Left colon (tissue), 2 donors: ENCODE measurements at regions not wholly inside any gene's neighbourhood (a gene's known extent, or its start where the extent isn't known, plus 50 kb on each side); places are given as distances from the start of the nearest gene placed in this dataset.
A peak's percentile ranks its signal among the peaks of the same experiment; 100 is the strongest.
"Not testable (repeated sequence)": the region's sequence is repeated elsewhere in the genome, so short reads cannot be mapped to it uniquely, and the experiment has no call there.

Source experiments
- ATAC-seq: fragments of 200-7000 bp; cut with Tn5 transposase; one replicate; pipeline ENCODE4 v1.9.1; 2020; ENCODE audit warnings: mild to moderate bottlenecking, moderate library complexity
- DNase-seq, 2 donors: peaks; one replicate each; pipeline ENCODE4 v3.0.0-alpha.2; 2020
- intact Hi-C, 2 donors: fragments of 100-400 bp; cut with DNase I in 1 of 2; cut with micrococcal nuclease in 1 of 2; formaldehyde crosslinking; loops; one replicate each; pipeline versions ENCODE4 v1.11.2 to v1.14.0; 2022; cut with DNase I, micrococcal nuclease
- donor health status: DM: no; HTN: no; CAD: no.
- donor health status: DM: yes; HTN: yes; CAD: no.

DNA sequence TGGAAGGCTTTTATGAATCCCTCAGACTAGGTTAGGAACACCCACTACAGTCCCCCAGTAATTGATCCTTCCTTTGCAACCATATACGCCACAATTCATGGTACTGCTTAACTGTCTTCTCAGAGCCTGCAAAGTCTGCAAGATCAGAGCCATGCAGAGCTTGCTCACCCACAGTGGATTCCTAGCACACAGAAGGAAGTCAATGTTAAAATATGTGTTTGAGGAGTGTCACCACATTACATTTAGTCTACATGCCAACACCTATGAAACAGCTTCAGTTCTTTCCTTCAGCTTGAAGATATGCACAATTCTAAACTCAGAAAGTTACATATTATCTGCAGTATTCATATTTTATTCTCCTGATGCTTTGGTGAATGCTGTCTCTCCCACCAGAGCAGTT lies 138.5 kb downstream of the NDUFA12 start:
- intact Hi-C loops, result no loop called here
- ATAC-seq (no peak), DNase-seq (no peak)

DNA sequence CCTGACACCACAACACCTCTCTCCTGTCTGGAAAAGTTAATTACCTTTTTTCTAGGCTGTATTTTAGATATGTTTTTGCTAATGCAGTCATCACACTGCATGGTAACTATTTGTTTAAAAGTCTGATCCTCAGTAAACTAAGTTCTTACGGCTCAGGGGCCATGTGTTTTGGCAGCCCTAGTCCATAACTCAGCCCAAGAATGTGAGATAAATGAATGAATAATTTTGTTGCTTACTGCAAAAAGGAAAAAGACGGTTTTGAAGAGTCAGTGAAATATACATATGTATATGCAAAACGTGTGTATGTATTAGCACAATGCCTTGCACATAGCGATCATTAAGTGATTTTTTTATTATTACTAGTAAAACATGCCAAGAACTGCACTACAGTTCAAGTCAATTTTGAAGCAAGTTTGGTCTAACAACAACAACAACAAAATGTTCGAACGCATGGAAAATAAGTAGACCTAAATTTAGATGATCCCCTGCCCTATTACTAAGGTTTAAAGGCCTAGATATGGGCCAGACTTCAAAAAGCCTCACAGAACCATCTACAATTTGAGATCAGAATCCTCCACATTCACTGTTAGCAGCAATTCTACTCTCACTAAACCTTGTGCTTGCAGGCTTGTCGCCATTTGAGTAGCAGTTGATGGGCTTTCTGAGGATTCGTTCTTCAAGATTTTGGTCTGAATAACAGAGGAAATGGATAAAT lies 140.0 kb downstream of the NDUFA12 start:
- intact Hi-C loops, result no loop called here
- no peak for ATAC-seq
- no peak for DNase-seq

DNA sequence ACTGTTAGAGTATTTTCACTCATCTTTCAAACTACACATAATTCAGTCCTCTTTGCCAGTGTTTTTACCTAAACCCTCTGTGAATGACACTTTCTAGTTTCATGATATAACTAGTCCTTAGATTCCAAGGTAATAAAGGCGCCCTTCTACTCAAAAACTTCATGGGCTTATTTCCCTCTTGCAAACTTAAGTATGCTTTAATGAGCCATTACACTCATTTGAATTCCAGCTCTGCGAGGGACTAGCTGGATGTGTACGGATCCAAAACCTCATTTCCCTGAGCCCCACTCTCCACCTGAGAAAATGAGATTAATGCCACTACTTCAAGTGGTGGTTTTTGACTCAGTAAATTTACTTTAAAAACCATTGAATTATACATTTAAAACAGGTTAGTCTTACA lies 141.1 kb downstream of the NDUFA12 start:
- ATAC-seq (no peak), DNase-seq (no peak)
- intact Hi-C loops, result no loop called here

DNA sequence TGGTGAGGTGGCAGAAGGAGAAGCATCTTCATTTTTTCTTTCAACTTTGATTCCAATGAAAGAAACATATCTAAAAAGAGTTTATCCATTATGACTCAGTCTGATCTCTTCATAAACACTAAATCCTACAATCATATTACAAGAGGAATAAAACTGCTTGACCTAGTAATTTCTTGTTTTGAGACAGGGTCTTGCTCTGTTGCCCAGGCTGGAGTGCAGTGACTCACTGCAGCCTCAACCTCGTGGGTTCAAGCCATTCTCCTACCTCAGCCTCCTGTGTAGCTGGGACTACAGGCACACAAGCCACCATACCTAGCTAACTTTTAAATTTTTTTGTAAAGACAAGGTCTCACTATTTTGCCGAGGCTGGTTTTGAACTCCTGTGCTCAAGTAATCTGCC lies 147.2 kb downstream of the NDUFA12 start:
- DNase-seq (no peak), ATAC-seq (no peak)
- intact Hi-C loops, result no loop called here

DNA sequence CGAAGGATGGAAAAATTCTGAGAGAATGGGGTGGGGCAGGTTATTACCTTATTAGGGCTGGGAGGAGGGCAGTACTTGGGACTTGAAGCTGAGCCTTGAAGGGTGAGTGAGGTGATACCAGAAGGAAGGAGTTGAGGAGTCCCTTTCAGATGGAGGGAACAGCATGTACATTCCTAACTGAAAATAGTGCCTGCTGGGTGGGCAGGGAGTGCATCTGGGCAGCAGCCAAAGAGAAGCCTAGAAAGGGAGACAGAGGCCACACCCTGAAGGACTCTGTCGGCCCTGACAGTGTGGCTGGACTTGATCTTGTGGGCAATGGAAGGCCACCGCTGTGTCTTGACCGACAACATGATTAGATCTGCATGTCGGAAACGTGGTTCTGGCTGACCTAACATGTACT lies 147.6 kb downstream of the NDUFA12 start:
- DNase-seq (no peak), ATAC-seq (no peak)
- intact Hi-C loops, result no loop called here

DNA sequence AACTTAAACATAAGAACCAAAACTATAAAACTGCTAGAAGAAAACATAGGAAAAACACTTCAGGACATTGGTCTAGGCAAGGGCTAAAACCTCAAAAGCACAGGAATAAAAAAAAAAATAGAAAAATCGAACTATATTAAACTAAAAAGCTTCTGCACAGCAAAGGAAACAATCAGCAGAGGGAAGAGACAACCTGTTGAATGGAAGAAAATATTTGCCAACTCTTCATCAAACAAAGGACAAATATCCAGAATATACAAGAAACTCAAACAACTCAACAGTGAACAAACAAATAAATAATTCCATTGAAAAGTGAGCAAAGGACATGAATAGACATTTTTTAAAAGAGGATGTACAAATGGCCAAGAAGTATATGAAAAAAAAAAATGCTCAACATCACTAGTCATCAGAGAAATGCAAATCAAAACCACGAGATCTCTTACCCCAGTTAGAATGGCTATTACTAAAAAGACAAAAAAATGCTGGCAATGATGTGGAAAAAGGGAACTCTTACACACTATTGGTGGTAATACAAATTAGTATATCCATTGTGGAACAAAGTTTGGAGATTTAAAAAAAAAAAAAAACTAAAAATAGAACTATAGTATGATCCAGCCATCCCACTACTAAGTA lies 152.0 kb downstream of the NDUFA12 start:
- no peak for ATAC-seq
- DNase-seq, result no peak
- intact Hi-C loops, result no loop called here

DNA sequence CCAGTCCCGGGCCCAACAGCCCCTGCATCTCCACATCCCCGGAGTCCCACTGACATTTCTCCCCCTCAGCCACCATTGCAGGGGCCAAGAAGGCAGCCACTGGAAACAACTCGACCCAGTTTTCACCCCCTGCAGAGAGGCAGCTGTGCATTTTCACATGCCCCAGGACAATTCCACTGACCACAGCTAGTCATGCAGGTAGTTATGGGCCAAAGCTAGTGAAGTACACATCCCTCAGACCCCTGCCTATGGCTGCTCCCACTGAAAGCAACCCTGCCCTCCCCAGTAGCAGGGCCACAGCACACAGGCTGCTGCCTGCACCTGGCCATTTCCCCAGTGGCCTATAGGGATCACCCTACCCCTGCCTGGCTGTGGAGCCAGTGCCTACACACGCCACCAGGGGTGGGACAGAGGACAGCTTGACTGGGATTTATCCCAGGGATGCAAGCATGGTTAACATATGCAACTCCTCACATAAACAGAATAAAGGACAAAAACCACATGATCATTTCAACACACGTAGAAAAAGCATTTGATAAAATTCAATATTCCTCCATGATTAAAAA lies 154.0 kb downstream of the NDUFA12 start:
- intact Hi-C loops, result no loop called here
- DNase-seq (no peak), ATAC-seq (no peak)

DNA sequence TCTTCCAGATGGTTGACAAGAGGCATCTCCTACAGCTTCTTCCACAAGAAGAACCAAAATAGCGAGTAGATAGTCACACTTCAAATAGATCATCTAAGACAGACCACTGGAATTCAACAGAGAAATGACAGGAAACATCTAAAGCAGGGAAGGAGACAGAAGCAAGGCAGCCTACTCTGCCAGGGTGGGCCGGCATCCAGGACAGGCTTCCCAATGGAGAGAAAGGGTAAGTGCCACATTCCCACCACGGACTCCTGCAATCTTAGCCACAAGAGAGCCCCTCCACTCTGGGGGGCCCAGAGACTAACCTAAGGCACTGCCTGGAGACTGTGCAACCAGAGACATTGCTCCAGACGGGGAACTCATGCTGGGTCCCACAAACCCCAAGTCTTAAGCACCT lies 154.5 kb downstream of the NDUFA12 start:
- intact Hi-C loops, result no loop called here
- DNase-seq (no peak), ATAC-seq (no peak)

DNA sequence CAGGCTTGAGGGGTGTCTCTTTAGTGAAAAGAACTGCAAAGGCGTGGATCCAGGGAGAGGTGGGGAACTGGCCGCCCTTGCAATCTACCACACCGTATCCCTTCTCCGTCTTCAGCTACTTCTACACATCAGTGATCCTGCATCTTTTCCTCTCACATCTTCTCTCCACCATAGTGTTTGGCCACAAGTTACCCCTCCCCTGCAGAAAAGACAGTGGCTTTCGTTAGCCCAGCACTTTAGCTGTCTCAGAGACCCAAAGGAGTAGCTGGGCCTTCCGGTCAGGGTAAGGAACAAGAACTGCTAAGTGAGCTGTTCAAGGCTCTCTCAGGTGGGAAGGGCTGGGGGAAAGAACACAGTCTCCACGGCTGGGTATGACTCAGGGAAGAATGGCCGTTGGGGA lies 158.4 kb downstream of the NDUFA12 start:
- no peak for ATAC-seq
- intact Hi-C loops, result no loop called here
- no peak for DNase-seq

DNA sequence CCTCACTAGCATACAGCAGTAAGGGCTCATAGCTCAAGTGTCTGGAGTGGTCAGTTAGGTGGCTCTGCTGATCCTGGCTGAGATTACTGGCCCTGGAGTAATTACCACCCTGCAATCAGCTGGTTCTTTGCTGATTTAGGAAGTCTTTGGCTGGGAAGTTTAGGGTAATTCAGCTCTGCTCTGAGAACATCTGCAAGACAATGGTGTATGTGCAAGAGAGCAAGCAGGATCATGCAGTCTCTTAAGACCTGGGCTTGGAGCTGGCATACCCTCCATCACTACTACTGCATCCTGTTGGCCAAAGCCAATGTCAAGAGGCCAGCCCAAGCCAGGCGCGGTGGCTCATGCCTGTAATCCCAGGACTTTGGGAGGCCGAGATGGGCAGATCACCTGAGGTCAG lies 159.0 kb downstream of the NDUFA12 start:
- no peak for ATAC-seq
- no peak for DNase-seq
- intact Hi-C loops, result no loop called here

DNA sequence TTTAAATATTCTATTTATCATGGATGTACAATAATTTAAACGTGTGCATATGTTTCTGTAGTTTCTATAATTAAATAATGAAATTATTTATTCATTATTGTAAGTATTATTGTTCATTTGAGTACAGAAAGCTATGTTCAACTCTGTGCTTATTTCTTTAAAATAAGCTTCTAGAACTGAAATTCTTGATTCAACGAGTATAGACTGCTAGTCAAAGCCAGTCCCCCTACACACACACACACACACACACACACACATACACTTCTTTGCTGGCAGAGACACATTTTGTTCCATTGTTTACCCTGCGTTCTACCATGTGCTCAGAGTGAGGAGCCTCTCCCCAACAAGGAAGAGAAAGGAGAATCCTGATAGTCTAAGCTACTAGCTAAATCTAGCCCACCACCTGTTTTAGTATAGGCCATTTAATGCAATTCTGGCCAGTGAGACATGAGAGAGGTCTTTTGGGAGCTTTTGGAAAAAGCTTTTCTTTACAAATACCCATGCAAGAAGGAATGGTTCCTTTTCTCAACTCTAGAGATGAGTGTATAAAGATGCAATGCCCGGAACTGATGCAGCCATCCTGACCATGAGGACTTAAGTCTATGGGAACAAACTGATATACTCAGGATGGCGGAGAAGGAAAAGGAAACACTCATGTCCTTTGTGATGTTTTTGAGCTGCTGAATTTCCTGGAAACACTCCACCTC lies 161.4 kb downstream of the NDUFA12 start:
- DNase-seq (no peak), ATAC-seq (no peak)
- intact Hi-C loops, result no loop called here

DNA sequence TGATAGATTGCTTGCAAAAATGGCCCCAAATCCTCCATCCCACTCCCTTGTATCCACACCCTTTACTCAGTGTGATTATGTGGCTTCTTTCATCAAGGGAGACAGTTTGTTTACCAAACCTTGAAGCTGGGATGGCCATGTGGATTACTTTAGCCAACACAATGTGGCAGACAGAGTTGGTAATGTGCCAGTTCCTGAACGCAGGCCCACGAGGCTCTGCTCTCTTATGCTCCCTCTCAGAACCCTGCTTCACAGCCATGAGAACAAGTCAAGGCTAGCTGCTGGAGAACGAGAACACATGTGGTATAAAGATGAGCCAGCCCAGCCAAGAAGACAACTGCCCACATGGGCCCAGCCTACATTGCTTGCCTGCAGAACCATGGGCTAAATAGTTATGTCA lies 162.3 kb downstream of the NDUFA12 start:
- ATAC-seq, result no peak
- intact Hi-C loops, result no loop called here
- no peak for DNase-seq

DNA sequence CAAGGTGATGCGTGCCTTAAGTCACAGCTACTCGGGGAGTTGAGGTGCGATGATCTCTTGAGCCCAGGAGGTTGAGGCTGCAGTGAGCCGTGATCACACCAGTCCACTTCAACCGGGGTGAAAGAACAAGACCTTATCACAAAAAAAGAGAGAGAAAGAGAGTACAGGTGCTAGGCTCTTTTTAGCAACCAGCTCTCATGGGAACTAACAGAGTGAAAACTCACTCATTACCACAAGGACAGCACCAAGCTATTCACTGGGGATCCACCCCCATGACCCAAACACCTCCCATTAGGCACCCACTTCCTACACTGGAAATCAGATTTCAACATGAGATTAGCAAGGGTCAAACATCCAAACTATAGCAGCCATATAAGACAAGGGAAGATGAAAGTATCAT lies 164.2 kb downstream of the NDUFA12 start:
- DNase-seq (no peak), ATAC-seq (no peak)
- intact Hi-C loops, result no loop called here

DNA sequence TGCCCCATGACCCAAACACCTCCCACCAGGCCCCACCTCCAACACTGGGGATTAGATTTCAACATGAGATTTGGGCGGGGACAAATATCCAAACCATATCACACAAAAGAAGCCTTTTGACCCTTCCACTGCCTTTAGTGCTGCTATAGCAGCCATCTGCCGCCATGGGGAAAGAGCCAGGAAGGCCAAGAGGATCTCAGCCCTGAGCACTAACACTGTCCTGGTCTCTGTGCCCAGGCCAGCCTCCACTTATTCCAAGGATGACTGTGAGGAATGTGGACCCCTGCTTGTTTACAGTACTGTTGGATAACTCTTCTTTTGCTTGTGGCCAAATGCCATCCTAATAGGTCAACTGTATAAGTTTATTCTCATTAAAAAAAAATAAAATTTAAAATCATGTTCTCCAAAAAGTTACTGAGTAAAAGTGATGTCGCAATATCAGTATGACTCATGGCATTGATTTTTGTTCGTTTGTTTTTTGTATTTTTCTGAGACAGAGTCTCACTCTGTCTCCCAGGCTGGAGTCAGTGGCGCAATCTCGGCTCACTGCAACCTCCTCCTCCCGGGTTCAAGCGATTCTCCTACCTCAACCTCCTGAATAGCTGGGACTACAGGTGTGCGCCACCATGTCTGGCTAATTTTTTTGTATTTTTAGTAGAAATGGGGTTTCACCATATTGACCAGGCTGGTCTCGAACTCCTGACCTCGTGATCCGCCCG lies 166.4 kb downstream of the NDUFA12 start:
- intact Hi-C loops, ATAC-seq, DNase-seq: not testable (repeated sequence)

DNA sequence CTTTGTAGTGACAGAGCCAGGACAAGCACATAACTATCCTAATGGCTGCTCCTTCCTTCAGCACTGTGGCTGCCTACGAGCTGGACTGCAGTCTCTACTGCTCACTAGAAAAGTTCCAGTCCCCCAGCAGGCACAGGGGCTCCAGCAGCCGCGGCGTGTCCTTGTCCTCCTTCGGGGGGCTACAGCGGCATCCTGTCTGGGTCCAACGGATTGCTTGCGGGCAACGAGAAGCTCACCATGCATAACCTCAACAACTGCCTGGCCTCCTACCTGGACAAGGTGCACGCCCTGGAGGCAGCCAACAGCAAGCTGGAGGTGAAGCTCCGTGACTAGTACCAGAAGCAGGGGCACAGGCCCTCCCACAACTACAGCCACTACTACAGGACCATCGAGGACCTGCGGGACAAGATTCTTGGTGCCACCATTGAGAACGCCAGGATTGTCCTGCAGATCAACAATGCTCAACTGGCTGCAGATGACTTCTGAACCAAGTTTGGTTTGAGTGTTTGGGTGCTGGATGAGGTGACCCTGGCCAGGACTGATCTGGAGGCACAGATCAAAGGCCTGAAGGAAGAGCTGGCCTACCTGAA lies 169.4 kb downstream of the NDUFA12 start:
- ATAC-seq (no peak), DNase-seq (no peak)
- intact Hi-C loops, result no loop called here

DNA sequence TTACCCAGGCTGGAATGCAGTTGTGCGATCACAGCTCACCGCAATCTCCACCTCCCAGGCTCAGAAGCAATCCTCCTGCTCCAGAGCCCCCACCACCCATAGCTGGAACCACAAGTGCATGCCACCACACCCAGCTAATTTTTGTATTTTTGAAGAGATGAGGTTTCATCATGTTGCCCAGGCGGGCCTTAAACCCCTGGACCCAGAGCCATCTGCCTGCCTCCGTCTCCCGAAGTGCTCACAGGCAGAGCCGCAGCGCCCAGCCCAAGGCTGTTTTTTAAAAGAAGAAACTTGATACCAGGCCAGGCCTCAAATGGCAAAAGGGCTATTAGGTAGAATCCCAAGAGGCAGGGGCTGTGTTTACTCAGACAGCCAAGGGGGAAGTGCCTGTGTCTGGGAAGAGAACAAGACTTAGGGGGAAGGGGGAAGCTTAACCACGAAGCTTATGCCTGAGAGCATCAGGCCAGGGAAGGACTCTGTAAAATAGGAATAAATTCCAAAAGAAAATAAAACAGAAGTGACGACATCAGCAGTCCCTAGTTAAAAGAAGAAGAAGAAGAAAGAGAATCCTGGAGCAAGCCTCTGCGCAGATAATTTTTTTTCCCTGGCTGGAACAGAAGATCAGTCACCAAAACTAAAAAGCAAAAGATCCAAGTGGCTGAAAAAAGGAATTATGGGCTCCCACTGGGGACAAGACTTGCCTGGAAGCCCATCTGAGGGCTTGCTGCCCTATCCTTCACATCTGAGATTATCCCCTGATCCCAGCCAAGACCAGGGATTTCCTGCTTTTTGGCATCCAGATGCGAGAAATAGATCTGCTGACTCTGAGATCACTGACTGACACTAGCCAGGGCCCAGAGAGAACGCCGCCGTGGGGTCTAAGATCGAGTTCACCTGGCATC lies 170.5 kb downstream of the NDUFA12 start:
- intact Hi-C loops, result no loop called here
- no peak for ATAC-seq
- DNase-seq, result no peak

DNA sequence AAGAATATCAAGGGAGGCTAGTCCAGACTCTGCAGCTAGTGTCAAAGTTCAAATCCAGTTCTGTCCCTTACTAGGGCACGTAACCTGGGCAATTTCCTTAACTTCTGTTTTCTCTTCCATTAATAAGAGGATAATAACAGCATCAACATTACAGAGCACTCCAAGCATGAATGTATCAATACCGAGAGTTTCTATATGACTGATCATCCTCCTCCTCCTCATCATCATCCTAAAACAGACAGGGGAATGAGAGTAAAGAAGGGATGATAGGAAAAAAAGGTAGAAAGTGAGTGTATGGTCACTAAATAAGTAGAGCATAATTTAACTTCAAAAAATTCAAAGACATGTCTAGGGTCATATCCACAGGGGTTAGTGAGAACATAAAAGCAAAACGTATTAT lies 171.4 kb downstream of the NDUFA12 start:
- intact Hi-C loops, result no loop called here
- ATAC-seq (no peak), DNase-seq (no peak)

DNA sequence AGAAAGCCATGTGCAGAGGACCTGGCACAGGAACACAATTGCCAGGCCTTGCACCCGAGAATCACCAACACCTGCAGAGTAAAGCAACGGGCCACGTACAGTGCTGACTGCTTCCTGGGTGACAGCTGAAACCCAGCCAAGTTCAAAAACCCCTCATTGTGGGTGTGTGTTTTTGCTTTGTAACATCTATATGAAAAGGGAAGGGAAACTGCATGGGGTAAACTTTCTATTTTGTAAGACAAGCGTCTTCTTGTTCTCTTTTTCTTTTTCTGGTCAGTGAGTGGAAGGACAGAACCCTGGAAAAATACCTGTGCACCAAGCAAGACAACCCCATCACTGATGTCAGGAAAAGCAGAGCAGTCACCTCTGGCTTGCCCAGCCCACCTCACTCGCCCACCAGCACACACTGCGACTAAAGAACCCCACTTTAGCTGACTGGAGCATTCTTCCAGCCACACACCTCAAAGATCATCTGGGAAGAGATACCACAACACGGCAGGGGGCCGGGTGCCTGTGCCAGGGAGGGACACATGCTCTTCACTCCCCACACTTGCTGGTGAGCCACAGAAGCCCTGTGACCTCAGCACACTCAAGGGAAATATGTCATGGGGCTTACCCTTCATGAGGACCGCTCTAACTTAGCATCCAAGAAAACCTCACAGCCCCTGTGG lies 172.3 kb downstream of the NDUFA12 start:
- DNase-seq, result peak; percentile 32 to 49
- ATAC-seq, result peak; percentile 23
- intact Hi-C loops, result no loop called here
